Upper lobe of right lung (tissue), 1 donor: ENCODE measurements at regions not wholly inside any gene's neighbourhood (a gene's known extent, or its start where the extent isn't known, plus 50 kb on each side); places are given as distances from the start of the nearest gene placed in this dataset.

Source experiments
- ATAC-seq: fragments of 200-7000 bp; cut with Tn5 transposase; one replicate; pipeline ENCODE4 v1.9.1; 2020; ENCODE audit warnings: mild to moderate bottlenecking, moderate library complexity
- DNase-seq: peaks from one replicate; pipeline ENCODE4 v3.0.0-alpha.2; 2020
- H3K27ac ChIP-seq: fragments of 200-600 bp; one replicate; pipeline ENCODE4 v1.8.0; 2022
- H3K27me3 ChIP-seq: fragments of 200-600 bp; one replicate; pipeline ENCODE4 v1.8.0; 2022; ENCODE audit warnings: mild to moderate bottlenecking
- H3K36me3 ChIP-seq: fragments of 200-600 bp; one replicate; pipeline ENCODE4 v1.8.0; 2022
- H3K4me1 ChIP-seq: fragments of 200-600 bp; one replicate; pipeline ENCODE4 v1.8.0; 2022
- H3K4me3 ChIP-seq: fragments of 200-600 bp; one replicate; pipeline ENCODE4 v1.8.0; 2022; ENCODE audit warnings: mild to moderate bottlenecking
- H3K9me3 ChIP-seq: fragments of 200-600 bp; one replicate; pipeline ENCODE4 v1.8.0; 2022
- intact Hi-C: fragments of 100-400 bp; cut with DNase I; formaldehyde crosslinking; loops from one replicate; pipeline ENCODE4 v1.11.0; 2022
- TF ChIP-seq, protein P1 (sequence below): fragments of 200-600 bp; IDR thresholded peaks from one replicate; pipeline ENCODE4 v1.8.0; 2022; ENCODE audit warnings: antibody characterized with exemption
- donor health status: DM: no; HTN: yes; CAD: no; lungs with severe emphysema.

DNA sequence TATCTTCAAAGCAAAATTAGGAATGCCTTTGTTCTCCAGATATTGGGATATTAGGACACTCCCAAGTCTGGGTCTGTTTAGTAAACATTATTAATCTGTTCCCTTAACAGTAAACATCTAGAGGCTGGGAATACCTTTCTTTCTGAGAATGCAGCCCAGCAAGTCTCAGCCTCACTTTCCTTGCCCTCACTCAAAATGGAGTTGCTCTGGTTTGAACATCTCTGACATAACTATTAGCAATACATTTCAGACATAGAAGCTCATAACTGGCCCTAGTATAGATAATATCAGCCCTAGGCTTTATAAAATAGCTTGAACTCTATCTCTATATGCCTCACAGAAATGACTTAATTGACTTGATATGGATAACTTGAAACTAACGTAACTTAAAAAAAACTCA, 299.8 kb downstream of the SPATA18 start:
- no peak for DNase-seq
- Histone ChIP-seq H3K4me1 (no peaks in the 10 kb centered on the region), H3K36me3 (no peaks in the 10 kb centered on the region), H3K27ac (no peak overlapping the region), H3K27me3 (no peaks in the 10 kb centered on the region), H3K9me3 (no peaks in the 10 kb centered on the region), H3K4me3 (no peak overlapping the region)
- intact Hi-C loops = no loop called here
- ATAC-seq = no peak
- TF ChIP-seq, protein P1, sequence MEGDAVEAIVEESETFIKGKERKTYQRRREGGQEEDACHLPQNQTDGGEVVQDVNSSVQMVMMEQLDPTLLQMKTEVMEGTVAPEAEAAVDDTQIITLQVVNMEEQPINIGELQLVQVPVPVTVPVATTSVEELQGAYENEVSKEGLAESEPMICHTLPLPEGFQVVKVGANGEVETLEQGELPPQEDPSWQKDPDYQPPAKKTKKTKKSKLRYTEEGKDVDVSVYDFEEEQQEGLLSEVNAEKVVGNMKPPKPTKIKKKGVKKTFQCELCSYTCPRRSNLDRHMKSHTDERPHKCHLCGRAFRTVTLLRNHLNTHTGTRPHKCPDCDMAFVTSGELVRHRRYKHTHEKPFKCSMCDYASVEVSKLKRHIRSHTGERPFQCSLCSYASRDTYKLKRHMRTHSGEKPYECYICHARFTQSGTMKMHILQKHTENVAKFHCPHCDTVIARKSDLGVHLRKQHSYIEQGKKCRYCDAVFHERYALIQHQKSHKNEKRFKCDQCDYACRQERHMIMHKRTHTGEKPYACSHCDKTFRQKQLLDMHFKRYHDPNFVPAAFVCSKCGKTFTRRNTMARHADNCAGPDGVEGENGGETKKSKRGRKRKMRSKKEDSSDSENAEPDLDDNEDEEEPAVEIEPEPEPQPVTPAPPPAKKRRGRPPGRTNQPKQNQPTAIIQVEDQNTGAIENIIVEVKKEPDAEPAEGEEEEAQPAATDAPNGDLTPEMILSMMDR = no peak

DNA sequence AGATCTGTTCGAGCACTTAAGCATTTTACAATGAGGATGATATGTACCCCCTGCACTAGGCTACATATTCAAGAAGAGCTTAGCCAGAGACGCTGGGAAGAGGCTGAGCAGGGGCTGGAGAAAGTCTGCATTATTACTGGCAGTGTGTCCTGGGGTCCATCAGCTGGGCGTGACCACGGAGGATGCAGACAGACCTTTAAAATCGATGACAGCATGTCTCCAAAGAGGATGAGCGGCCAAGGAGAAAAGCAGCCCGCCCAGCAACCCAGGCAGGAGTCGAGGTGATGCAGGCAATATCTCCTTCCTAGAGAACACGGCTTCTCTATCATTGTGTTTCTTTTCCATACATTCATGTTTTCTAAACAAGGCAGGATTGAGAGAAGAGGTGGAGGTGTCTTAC, 300.7 kb downstream of the USP46 start:
- ATAC-seq (no peak), DNase-seq (no peak)
- Histone ChIP-seq H3K36me3 (no peaks in the 10 kb centered on the region), H3K4me3 (no peak overlapping the region), H3K9me3 (no peaks in the 10 kb centered on the region), H3K4me1 (no peaks in the 10 kb centered on the region), H3K27ac (no peak overlapping the region), H3K27me3 (no peaks in the 10 kb centered on the region)
- TF ChIP-seq, protein P1 = no peak
- intact Hi-C loops = no loop called here

DNA sequence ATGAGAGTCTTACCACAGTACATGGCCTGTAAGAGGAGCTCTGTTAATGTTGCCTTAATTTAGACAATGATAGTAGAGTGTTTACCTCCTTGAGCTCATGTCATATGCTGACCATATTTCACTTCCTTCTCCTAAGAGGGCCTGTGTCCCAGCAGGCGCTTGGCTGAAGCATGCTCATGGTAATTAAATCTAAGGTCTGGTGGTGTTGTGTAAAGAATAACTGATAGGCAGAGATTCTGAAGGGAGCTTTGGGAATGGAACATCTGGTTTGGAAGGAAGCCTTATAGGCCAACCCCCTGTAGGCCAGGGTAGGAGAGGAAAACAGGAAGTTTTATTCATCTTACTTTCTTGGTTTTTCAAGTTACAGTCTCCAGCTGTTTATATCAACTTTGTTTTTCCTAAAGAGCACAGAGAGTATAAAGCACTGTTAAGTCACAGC, 300.2 kb downstream of the USP46 start:
- no peak for ATAC-seq
- TF ChIP-seq, protein P1 = no peak
- intact Hi-C loops = no loop called here
- Histone ChIP-seq H3K36me3 (no peaks in the 10 kb centered on the region), H3K4me1 (no peaks in the 10 kb centered on the region), H3K27me3 (no peaks in the 10 kb centered on the region), H3K4me3 (no peak overlapping the region), H3K27ac (no peak overlapping the region), H3K9me3 (no peaks in the 10 kb centered on the region)
- DNase-seq = no peak

DNA sequence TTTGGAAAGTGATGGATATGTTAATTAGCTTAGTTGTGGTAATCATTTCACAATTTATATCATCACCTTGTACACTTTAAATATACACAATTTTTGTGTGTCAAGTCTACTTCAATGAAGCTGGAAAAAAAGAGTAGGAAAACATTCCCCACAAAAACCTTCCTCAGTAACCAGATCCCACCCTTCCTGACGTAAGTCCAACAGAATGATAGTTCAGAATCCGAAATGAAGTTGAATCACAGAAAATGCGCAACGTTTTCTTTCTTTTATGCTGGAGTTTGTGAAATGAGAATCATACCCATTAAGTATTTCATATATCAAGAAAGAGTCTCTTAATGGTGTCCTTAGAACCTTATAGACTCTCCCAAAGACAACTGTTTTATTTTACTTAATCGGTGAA, 292.9 kb downstream of the USP46 start:
- intact Hi-C loops = no loop called here
- TF ChIP-seq, protein P1 = no peak
- Histone ChIP-seq H3K36me3 (no peaks in the 10 kb centered on the region), H3K4me1 (no peaks in the 10 kb centered on the region), H3K4me3 (no peak overlapping the region), H3K27me3 (no peaks in the 10 kb centered on the region), H3K27ac (no peak overlapping the region), H3K9me3 (no peaks in the 10 kb centered on the region)
- ATAC-seq = no peak
- no peak for DNase-seq

DNA sequence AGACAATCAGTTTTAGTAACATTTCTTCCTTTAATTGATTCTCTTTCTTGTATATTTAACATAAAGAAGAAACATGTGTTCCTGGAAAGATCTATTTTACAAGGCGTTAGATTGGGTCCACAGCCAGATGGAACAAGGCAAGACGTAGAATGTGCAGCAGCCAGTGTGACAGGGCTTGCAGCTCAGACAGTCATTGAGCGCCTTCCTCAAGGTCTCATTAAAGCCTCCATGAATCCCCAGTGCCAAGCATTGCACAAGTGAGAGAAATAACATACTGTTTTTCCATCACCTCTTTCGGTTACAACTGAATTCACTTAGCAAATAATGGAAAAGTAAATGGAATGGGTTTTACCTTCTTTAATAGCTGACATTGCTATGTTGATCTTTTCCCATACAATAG, 292.5 kb downstream of the USP46 start:
- intact Hi-C loops = no loop called here
- no peak overlapping the region for H3K4me3 ChIP-seq
- no peaks in the 10 kb centered on the region for H3K36me3 ChIP-seq
- H3K9me3 ChIP-seq = no peaks in the 10 kb centered on the region
- H3K27me3 ChIP-seq = no peaks in the 10 kb centered on the region
- ATAC-seq (no peak), DNase-seq (no peak)
- H3K27ac ChIP-seq = no peak overlapping the region
- H3K4me1 ChIP-seq = no peaks in the 10 kb centered on the region
- TF ChIP-seq, protein P1 = no peak

DNA sequence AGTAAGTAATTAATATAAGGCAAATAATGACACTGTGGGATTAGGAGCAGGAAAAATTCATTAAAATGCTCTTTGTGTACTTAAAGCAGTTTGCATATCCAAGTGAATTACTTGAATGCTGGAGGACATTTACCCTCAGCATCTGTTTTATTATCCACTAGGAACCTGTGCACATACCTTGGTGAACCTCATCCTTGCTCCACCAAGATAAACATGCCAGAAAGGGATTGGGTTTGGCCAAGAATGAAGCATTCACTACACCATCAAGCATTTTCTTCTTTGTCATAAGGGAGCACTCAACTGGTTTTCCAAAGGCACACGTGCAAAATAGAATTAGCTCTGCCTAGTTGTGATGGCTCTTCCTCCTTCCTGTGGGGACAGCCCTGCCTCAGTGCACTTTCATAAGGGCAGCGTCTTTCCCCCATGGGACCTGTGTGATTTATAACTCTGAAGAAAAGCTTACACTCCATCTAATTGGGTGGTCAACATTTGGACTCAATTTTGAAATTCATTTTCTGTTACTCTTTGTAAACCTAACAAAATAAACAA, 291.7 kb downstream of the USP46 start:
- DNase-seq = no peak
- Histone ChIP-seq H3K27me3 (no peaks in the 10 kb centered on the region), H3K27ac (no peak overlapping the region), H3K36me3 (no peaks in the 10 kb centered on the region), H3K9me3 (no peaks in the 10 kb centered on the region), H3K4me1 (no peaks in the 10 kb centered on the region), H3K4me3 (no peak overlapping the region)
- ATAC-seq = no peak
- TF ChIP-seq, protein P1 = no peak
- intact Hi-C loops = no loop called here
